GM13977 (cell line): ENCODE measurements at regions not wholly inside any gene's neighbourhood (a gene's known extent, or its start where the extent isn't known, plus 50 kb on each side); places are given as distances from the start of the nearest gene placed in this dataset.

Experiments
- DNase-seq: peaks from one replicate; pipeline ENCODE4 v3.0.0; 2012; ENCODE audit warnings: low spot score
- in situ Hi-C: fragments of 300-500 bp; cut with MboI; formaldehyde crosslinking; loops from one replicate; pipeline ENCODE4 v1.12.0; 2022; ENCODE audit warnings: low sequenced_read_pairs, low pct_unique_long_range_greater_than_20kb, mixed read lengths, inconsistent platforms; ENCODE audit not compliant: unreplicated experiment
- TF ChIP-seq, protein P1 (sequence below): IDR thresholded peaks from 2 replicates; pipeline ENCODE4 v1.5.1; 2012; ENCODE audit warnings: mild to moderate bottlenecking, control low read depth; ENCODE audit not compliant: insufficient read depth; ENCODE audit errors: extremely low read depth, missing control alignments

GRCh38 chr9:22210262-22210661 lies 201.2 kb upstream of the CDKN2B start:
- in situ Hi-C loops, result no loop called here
- no peak for DNase-seq
- TF ChIP-seq, protein P1, sequence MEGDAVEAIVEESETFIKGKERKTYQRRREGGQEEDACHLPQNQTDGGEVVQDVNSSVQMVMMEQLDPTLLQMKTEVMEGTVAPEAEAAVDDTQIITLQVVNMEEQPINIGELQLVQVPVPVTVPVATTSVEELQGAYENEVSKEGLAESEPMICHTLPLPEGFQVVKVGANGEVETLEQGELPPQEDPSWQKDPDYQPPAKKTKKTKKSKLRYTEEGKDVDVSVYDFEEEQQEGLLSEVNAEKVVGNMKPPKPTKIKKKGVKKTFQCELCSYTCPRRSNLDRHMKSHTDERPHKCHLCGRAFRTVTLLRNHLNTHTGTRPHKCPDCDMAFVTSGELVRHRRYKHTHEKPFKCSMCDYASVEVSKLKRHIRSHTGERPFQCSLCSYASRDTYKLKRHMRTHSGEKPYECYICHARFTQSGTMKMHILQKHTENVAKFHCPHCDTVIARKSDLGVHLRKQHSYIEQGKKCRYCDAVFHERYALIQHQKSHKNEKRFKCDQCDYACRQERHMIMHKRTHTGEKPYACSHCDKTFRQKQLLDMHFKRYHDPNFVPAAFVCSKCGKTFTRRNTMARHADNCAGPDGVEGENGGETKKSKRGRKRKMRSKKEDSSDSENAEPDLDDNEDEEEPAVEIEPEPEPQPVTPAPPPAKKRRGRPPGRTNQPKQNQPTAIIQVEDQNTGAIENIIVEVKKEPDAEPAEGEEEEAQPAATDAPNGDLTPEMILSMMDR, result no peak

DNA sequence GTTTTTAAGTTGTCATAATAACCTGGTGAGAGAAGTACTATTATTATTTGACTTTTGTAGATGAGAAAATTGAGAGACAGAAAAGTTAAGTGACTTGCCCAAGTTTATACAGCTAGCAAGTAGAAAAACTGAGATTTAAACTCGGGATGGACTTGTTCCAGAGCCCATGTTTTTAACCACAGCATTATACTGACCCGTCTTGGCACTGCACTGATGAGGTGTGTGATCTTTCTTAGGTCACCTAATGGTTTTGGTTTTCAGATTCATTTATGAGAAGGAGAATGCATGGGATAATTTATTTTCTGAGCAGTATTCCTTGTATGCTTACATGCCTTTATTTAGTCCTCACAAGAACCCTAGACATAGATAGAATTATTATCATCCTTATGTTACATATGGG lies 201.8 kb upstream of the CDKN2B start:
- TF ChIP-seq, protein P1, result no peak
- DNase-seq, result no peak
- in situ Hi-C loops, result no loop called here

DNA sequence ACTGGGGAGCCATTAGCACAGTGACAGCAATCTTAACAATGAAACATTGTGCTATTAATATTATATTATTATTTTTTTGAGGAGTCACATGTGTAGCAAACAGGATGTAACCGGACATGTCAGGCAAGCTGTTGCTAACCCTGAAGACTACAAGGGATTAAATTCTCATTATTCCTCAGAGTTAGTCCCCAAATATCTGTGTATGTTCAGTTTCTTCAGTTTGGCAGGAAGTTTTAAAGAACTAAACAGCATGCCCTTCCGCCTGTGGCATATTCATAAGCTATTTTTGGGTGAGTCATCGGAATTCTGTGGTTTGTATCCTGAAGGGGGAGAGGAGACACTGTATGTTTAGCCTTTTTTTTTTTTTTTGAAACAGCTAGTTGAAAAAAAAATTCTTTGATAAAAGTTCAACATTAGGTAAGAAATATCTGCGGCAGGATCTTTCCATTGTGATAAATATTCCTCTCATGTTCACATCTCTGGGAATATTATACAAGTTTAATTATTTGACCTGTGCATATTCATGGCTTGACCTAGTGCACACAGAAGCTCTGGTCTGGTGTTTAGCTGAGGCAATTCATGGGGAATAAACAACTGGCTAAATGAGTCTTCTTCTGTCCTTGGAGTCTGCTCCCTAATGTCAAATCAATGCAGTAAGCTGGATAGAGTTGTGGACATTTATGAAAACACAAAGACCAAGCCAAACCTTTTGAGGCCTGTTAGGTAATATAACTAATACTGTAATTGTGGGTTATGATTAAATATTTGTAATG lies 202.7 kb upstream of the CDKN2B start:
- TF ChIP-seq, protein P1, result no peak
- DNase-seq, result no peak
- in situ Hi-C loops, result no loop called here

DNA sequence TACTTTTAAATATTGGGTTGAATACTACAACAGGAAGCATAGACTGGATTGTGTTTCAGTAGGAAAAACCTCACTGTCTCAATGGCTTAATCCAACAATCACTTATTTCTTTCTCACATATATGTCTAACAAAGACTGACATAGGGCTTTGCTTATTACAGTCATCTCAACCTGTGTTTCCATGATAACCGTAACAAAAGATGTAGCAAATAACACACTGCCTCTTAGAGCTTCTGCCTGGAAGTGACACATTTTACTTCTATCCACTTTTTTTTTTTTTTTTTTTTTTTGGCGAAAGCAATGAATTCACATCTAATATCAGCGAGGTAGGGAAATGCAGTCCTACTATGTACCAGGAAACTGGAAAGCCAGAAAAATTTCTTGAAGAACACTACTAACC lies 204.9 kb upstream of the CDKN2B start:
- TF ChIP-seq, protein P1, result no peak
- no peak for DNase-seq
- in situ Hi-C loops, result no loop called here

DNA sequence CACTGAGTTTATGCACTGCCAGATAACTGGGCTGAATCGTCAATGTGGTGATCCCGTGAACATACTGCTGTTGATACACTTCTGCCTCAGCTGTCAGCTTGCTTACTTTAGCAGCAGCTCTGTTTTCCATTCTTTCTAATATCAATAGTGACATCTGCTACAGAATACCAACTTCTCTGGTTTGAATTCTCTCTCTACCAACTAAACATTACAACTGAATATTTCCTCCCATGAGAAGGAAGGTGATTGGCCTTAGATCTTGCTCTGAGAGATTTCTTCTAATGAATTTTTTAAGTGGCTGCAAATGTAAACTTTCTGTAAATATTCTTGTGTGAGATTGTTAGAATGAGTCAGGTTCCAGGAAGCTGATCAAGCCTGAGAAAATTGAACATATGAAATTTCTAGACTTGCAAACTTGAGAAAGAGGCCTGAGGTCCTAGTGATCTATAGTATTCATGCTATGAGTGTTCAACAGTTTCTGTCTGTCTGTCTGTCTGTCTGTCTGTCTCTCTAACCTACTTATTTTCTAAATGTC lies 205.5 kb upstream of the CDKN2B start:
- no peak for DNase-seq
- in situ Hi-C loops, result no loop called here
- TF ChIP-seq, protein P1, result no peak

GRCh38 chr9:22215521-22215920 lies 206.4 kb upstream of the CDKN2B start:
- in situ Hi-C loops, result no loop called here
- TF ChIP-seq, protein P1, result no peak

DNA sequence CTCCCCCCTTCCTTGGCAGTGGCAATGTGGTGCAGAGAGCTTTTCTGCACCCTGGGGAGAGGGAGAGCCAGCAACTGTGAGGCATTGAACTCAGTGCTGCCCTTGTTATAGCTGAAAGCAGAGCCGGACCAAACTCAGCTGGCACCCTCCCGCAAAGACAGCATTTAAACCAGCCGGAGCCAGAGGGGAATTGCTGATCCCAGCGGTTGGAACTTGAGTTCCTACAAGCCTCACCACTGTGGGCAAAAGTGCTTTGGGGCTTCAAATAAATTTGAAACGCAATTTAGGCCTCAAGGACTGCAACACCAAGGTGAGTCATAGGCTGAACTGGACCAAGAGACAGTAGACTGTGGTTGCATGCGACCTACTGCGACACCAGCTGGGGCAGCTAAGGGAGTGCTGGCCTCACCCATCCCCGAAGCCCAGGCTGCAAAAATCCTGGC lies 207.6 kb upstream of the CDKN2B start:
- TF ChIP-seq, protein P1, result no peak
- DNase-seq, result no peak

More at GRCh38 chr9:22215521-22215920, 206.4 kb upstream of the CDKN2B start:
- no peak for DNase-seq

More for the DNA sequence above, 207.6 kb upstream of the CDKN2B start:
- in situ Hi-C loops, result no loop called here
